ENCODE measurements at regions not wholly inside any gene's neighbourhood (a gene's known extent, or its start where the extent isn't known, plus 50 kb on each side); places are given as distances from the start of the nearest gene placed in this dataset.

GRCh38 chr22:34001701-34002466 is 81.6 kb upstream of the LARGE1 start:
- Mint-ChIP-seq H3K27ac (no peak overlapping the region), H3K4me3 (no peak overlapping the region), H3K9me3 (peaks cover 6% of the 10 kb centered on the region), H3K27me3 (no peaks in the 10 kb centered on the region), H3K4me1 (ENCODE audit: unreplicated experiment) (no peaks in the 10 kb centered on the region), H3K36me3 (no peaks in the 10 kb centered on the region)
- TF ChIP-seq, protein P1, sequence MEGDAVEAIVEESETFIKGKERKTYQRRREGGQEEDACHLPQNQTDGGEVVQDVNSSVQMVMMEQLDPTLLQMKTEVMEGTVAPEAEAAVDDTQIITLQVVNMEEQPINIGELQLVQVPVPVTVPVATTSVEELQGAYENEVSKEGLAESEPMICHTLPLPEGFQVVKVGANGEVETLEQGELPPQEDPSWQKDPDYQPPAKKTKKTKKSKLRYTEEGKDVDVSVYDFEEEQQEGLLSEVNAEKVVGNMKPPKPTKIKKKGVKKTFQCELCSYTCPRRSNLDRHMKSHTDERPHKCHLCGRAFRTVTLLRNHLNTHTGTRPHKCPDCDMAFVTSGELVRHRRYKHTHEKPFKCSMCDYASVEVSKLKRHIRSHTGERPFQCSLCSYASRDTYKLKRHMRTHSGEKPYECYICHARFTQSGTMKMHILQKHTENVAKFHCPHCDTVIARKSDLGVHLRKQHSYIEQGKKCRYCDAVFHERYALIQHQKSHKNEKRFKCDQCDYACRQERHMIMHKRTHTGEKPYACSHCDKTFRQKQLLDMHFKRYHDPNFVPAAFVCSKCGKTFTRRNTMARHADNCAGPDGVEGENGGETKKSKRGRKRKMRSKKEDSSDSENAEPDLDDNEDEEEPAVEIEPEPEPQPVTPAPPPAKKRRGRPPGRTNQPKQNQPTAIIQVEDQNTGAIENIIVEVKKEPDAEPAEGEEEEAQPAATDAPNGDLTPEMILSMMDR (conservative IDR thresholded peaks at IDR 0.05): no peak
- DNase-seq (ENCODE audit: extremely low spot score, unreplicated experiment): peak; percentile 18

GRCh38 chr22:34004058-34004457 is 83.8 kb upstream of the LARGE1 start:
- no peak overlapping the region for H3K27ac Mint-ChIP-seq
- H3K4me3 Mint-ChIP-seq: no peak overlapping the region
- no peaks in the 10 kb centered on the region for H3K27me3 Mint-ChIP-seq
- peaks cover 10% of the 10 kb centered on the region for H3K9me3 Mint-ChIP-seq
- H3K4me1 Mint-ChIP-seq (ENCODE audit: unreplicated experiment): no peaks in the 10 kb centered on the region
- TF ChIP-seq, protein P1 (conservative IDR thresholded peaks at IDR 0.05): no peak
- H3K36me3 Mint-ChIP-seq: no peaks in the 10 kb centered on the region
- peak; percentile 53 for DNase-seq (ENCODE audit: extremely low spot score, unreplicated experiment)

DNA sequence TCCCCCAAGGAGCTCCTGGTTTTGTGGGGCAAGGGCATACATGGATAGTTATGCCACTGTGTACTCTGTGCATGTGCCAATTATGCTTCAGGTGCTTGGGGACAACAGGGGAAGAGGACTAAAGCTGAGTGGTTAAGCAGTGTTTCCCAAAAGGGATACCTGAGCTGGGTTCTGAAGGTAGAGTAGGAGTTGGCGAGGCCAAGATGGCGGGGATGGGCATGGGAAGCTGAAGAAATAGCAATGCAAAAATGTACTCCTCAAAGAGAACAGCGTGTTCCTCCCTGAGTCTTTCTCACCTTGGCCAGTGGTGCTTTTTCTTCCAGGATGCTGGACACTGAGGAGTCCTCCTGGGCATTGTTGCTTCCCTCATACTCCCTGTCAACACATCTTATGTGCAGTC is 90.0 kb upstream of the LARGE1 start:
- Mint-ChIP-seq H3K27ac (no peak overlapping the region), H3K27me3 (peaks cover 12% of the 10 kb centered on the region), H3K4me1 (ENCODE audit: unreplicated experiment) (no peaks in the 10 kb centered on the region), H3K4me3 (no peak overlapping the region), H3K36me3 (no peaks in the 10 kb centered on the region), H3K9me3 (peaks cover 17% of the 10 kb centered on the region)
- TF ChIP-seq, protein P1 (conservative IDR thresholded peaks at IDR 0.05): no peak
- no peak for DNase-seq (ENCODE audit: extremely low spot score, unreplicated experiment)

GRCh38 chr22:34015642-34016041 is 95.4 kb upstream of the LARGE1 start:
- peaks cover 13% of the 10 kb centered on the region for H3K9me3 Mint-ChIP-seq
- H3K27me3 Mint-ChIP-seq: peaks cover 19% of the 10 kb centered on the region
- no peak overlapping the region for H3K27ac Mint-ChIP-seq
- no peaks in the 10 kb centered on the region for H3K36me3 Mint-ChIP-seq
- no peak overlapping the region for H3K4me3 Mint-ChIP-seq
- TF ChIP-seq, protein P1 (conservative IDR thresholded peaks at IDR 0.05): no peak
- H3K4me1 Mint-ChIP-seq (ENCODE audit: unreplicated experiment): peaks cover 12% of the 10 kb centered on the region
- no peak for DNase-seq (ENCODE audit: extremely low spot score, unreplicated experiment)

- Mint-ChIP-seq H3K4me1 (ENCODE audit: unreplicated experiment) (peaks cover 12% of the 10 kb centered on the region), H3K4me3 (no peak overlapping the region), H3K36me3 (no peaks in the 10 kb centered on the region), H3K9me3 (peaks cover 13% of the 10 kb centered on the region), H3K27ac (no peak overlapping the region), H3K27me3 (peaks cover 16% of the 10 kb centered on the region)
- TF ChIP-seq, protein P1 (conservative IDR thresholded peaks at IDR 0.05): no peak
- no peak for DNase-seq (ENCODE audit: extremely low spot score, unreplicated experiment)
These were observed 96.9 kb upstream of the LARGE1 start for GRCh38 chr22:34017205-34017604.
